Renal cortex interstitium (tissue), 11 donors: ENCODE measurements at regions not wholly inside any gene's neighbourhood (a gene's known extent, or its start where the extent isn't known, plus 50 kb on each side); places are given as distances from the start of the nearest gene placed in this dataset.

Experiments used
- DNase-seq, 11 donors: peaks; one replicate each; pipeline ENCODE4 v3.0.0-alpha.2; 2013; ENCODE audit warnings: low read depth in 9 of 11, low spot score in 4 of 11; ENCODE audit errors: extremely low read depth in 1 of 11

DNA sequence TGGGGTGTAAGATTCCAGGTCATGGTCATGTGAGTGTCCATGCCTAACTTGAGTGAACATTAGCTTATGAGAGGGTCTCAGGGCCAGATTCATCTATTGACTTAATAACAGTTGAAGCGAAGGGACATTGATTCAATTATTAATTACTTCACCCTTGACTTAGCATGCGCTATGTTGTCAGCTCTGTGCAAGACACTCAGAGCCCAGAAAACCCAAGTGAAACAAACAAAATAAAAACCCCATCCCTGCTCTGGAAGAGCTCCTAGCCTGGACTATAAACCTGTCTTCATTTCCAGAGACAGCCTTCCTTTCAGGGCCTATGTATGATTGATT, 66.0 kb upstream of the TNS3 start:
- no peak for DNase-seq

DNA sequence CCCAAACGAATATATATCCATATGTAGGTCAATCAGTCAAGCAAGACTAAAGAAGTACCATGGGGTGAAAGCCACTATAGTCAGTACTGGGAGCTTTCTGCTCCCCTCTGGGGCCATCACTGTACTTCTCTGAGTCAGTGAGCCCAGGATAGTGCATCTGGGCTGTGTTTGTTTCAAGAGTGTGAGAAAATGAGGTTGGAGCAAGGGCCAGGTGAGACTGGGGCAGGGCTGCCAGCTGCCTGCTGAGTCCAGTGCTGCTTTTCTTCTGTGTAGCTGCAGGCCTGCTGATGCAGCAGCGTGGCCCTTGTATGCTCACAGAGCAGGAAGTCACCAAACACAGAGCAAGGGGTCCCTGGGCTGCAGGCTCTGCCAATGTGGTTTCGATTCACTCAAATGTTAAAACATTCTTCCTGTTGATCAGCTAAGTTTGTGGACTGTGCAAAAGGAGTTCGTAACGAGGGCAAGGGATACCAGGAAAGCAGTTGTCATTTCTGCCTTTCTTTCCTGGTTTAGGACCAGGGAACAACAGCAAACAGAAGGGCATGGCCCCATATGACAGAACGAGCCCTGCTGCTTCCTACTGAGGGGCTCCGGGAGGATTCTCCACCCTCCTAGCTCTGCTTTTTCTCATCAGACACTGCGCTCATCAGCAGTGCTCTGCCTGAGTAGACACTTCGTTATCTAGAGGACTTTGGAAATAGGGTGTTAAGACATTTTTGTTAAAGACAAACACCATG, 65.4 kb upstream of the TNS3 start:
- DNase-seq = no peak

DNA sequence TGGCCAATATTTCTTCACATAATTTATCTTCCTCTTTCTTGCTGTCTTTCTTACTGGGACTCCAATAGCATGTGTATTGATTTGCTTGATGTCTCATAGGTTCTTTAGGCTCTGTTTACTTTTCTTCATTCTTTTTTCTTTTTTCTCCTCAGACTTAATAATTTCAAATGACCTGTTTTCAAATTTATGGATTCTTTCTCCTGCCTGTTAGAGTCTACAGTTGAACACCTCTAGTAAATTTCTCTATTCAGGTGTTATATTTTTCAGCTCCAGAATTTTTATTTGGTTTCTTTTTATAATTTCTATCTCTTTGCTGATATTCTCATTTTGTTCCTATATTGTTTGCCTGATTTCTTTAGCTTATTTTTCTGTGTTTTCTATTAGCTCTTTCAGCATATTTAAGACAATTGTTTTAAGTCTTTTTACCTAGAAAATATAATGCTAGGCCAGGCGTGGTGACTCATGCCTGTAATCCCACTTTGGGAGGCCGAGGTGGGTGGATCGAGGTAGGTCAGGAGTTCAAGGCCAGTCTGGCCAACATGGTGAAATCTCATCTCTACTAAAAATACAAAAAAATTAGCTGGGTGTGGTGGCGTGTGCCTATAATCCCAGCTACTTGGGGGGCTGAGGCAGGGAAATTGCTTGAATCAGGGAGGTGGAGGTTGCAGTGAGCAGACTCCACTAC, 61.9 kb upstream of the TNS3 start:
- DNase-seq = no peak

DNA sequence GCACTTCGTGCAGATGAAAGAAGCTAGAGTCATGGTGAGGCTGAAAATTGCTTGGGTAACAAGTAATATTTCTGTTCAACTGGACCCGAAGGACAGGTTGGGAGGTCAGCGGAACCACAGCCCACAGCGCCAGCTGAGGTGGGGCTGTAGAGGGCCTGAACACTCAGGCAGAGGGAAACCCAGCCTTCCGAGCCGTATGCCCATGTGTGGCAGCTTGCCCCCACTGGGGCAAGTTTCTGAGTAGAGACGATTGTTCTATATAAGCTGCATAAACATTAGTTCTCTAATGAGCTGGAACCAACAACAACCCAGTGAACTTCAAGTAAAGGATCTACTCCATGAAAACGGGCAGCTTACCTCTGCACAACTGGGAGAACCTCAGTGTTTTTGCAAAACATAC, 58.4 kb upstream of the TNS3 start:
- no peak for DNase-seq

DNA sequence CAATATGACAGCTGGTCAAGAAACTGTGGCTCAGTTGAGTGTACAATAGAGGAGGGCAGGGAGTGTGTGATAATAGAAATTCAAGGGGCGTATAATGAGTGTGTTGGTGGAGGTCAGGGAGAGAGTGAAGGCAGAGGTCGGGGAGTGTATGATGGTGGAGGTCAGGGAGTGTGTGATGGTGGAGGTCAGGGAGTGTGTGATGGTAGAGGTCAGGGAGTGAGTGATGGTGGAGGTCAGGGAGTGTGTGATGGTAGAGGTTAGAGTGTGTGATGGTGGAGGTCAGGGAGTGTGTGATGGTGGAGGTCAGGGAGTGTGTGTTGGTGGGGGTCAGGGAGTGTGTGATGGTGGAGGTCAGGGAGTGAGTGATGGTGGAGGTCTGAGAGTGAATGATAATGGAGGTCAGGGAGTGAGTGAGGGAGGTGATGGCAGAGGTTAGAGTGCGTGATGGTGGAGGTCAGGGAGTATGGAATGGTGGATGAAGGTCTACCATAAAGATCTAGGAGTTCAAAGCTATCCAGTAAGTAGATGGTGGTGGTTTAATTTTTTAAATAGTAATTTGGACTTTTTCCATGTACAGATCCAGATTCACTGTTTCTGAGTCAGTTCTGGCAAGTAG, 57.7 kb upstream of the TNS3 start:
- DNase-seq = no peak

DNA sequence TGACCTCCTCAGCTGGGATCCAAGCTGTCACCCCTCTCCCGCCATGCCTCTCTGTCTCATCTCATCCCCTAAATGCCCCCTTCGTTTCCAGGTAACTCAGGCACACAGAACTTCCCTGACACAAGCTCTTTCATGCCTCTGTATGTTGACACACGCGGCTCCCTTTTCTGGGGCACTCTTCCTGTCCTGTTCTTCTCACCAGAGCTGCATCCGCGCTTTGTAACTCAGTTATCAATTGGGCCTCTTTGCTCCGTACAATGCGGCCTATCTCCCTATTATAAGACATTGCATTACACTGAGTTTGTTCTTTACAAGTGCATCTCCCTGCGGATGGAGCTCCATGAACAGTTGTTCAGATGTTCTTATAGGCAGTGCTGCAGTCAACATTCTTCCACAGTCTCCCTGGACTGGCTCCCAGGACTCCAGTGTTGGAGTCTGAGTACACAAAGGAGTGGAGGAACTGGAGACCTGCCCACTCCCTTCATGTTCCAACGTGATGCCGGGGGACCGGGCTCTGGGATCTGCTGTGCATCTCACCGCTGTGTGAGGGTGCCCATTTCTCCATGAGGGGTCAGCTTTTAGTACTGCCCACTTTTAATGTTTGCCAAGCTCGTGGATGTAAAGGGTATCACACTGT, 56.9 kb upstream of the TNS3 start:
- DNase-seq = no peak

DNA sequence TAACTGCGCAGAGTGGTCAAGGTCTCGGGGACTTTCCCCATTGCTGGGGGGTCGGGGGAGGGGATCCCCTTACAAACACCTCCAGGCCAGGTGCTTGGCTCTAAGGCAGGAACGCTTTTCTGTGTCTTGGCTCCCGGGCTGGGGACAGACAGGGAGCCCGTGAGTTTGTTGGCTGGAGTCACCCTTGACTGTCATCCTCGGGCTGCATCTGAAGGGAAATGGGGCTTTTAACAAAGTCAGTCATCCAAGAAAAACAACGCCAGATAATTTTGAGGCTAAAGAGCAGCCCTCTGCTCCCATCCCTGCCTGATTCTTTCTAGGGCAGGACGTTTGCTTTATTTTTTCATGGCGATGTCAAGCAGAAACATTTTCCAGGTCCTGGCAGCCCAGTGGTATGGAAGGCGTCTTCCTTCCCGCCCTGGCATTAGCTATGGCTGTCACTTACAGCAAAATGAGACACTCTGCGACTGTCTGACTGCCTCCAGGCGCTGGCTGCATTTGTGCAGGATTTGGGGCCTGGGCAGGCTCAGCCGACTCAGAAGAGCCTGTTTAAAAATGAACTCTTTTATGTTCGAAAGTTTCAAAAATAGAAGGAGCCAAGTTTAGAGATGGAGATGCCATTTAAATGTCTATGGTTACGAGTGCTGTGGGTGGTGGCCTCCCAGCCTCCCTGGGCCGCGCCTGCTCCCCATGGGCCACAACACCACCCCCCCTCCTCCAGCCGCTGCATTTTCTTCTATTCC, 54.7 kb upstream of the TNS3 start:
- no peak for DNase-seq

DNA sequence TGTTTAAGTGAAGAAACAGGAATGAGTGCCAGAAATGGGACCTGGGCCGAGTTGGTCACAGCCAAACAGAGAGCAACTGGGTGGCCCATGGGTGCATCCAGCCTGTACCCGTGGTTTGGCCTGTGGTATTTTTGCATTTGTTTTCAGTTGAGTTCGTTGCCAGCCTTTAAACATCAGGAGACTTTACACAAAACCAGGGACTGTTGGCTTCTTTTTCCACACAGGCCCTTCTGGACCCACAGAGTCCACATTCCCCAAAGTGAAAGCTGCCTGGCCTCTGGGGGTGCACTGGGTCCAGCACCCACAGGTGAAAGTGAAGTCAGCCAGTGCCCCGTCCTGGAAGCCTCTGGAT, 54.1 kb upstream of the TNS3 start:
- no peak for DNase-seq

DNA sequence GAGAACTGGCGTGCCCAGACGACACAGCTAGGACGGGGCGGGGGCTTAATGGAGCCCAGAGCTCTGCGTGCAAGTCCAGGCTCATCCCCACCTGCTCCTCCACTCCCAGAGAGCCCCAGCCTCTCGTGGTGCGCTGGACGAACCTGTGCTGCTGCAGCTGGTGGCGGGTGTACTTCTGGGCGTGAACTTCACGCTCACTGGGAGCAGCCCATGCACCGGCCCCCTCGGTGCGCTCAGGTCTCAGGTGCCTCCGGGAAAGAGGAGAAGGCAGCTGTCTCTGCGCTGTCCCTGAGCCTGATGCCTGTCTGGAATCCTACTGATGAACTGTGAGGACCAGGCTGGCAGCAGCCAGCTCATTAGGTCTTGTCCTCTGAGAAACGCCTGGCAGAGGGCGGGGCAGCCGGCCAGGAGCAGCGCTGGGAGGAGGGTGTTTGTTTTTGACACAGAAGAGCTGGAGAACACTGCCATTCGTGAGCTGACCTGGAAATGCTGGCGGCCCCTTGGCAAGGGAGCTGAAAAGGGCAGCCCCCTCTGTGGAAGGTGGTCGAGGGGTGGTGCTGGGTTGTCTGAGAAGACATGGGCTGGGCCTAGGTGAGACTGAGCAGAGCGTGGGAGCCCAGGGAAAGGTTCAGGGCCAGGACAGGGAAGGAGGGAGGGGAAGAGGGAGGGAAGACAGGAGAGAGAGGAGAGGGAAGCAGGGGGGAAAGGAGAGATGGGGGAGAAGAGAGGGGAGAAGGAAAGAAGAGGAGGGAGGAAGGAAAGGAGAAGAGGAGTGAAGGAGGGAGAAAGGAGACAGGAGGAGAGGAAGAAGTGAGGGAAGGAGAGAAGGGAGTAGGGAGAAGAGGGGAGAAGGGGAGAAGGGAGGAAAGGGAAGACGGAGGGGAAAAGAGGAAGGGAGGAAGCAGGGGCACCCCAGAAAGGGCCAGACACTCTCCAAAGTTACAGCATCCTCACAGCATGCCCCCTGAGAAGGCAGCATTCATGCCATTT, 53.5 kb upstream of the TNS3 start:
- no peak for DNase-seq

DNA sequence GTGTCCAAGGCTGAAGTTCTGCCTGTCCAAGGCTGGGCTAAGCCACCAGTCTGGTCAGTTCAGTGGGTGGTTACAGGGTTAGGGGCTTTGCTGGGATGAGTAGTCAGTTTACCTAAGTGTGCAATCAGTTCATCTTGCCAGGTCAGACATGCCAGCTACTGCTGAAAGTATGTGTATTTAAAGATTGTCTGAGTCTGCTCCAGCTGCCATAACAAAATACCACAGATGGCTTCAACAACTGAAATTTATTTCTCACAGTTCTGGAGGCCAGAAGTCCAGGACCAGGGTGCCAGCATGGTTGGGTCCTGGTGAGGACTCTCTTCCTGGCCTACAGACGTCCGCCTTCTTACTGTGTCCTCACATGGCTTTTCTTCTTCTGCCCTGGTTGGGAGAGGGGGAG, 52.4 kb upstream of the TNS3 start:
- no peak for DNase-seq

DNA sequence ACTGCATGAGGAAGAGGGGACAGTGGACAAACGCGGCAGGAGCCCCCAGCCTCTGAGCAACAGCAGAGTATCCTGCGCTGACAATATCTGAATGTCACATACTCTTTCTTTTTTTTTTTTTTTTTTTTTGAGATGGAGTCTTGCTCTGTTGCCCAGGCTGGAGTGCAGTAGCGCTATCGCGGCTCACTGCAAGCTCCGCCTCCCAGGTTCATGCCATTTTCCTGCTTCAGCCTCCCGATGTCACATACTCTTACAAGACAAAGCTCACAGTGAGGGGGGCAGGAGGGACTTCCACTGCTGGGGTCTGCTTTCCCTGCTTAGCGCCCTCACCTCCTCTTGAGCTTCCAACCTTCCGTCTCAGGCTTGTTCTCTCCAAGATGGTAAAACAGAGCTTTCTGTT, 51.2 kb upstream of the TNS3 start:
- DNase-seq = no peak
